NCI-H510A (cell line): ENCODE measurements at regions not wholly inside any gene's neighbourhood (a gene's known extent, or its start where the extent isn't known, plus 50 kb on each side); places are given as distances from the start of the nearest gene placed in this dataset.
"Not testable (repeated sequence)": the region's sequence is repeated elsewhere in the genome, so short reads cannot be mapped to it uniquely, and the experiment has no call there.

Source experiments
- DNase-seq: peaks from one replicate; lab custom pipeline; 2025; lab: John Stamatoyannopoulos, UW

- no peak for DNase-seq
Measured at GRCh38 chr5:39696672-39697398, 272.1 kb upstream of the DAB2 start.

- no peak for DNase-seq
Measured at GRCh38 chr5:39691993-39692392, 267.2 kb upstream of the DAB2 start.

GRCh38 chr5:39691136-39691535 is 266.4 kb upstream of the DAB2 start:
- no peak for DNase-seq

- no peak for DNase-seq
Measured at GRCh38 chr5:39689919-39690318, 265.1 kb upstream of the DAB2 start.

GRCh38 chr5:39687924-39688323 is 263.1 kb upstream of the DAB2 start:
- not testable (repeated sequence) for DNase-seq

- DNase-seq: no peak
Measured at GRCh38 chr5:39680213-39680612, 255.4 kb upstream of the DAB2 start.

- no peak for DNase-seq
Measured at GRCh38 chr5:39678534-39678933, 253.8 kb upstream of the DAB2 start.

- DNase-seq: no peak
Measured at GRCh38 chr5:39675676-39676075, 250.9 kb upstream of the DAB2 start.

GRCh38 chr5:39674209-39675082 is 249.7 kb upstream of the DAB2 start:
- DNase-seq: no peak

GRCh38 chr5:39671561-39671961 is 246.8 kb upstream of the DAB2 start:
- no peak for DNase-seq

GRCh38 chr5:39670955-39671354 is 246.2 kb upstream of the DAB2 start:
- no peak for DNase-seq

GRCh38 chr5:39670391-39670790 is 245.6 kb upstream of the DAB2 start:
- no peak for DNase-seq

GRCh38 chr5:39668980-39669379 is 244.2 kb upstream of the DAB2 start:
- DNase-seq: no peak

GRCh38 chr5:39665328-39665727 is 240.5 kb upstream of the DAB2 start:
- no peak for DNase-seq

GRCh38 chr5:39662945-39663344 is 238.2 kb upstream of the DAB2 start:
- DNase-seq: no peak

- no peak for DNase-seq
Measured at GRCh38 chr5:39661026-39661779, 236.4 kb upstream of the DAB2 start.

GRCh38 chr5:39660020-39660419 is 235.2 kb upstream of the DAB2 start:
- DNase-seq: no peak

GRCh38 chr5:39658866-39659265 is 234.1 kb upstream of the DAB2 start:
- no peak for DNase-seq

- no peak for DNase-seq
Measured at GRCh38 chr5:39657943-39658342, 233.2 kb upstream of the DAB2 start.

- DNase-seq: no peak
Measured at GRCh38 chr5:39656600-39656999, 231.8 kb upstream of the DAB2 start.

GRCh38 chr5:39654715-39655114 is 229.9 kb upstream of the DAB2 start:
- no peak for DNase-seq

- not testable (repeated sequence) for DNase-seq
Measured at GRCh38 chr5:39652481-39652880, 227.7 kb upstream of the DAB2 start.

GRCh38 chr5:39652036-39652435 is 227.3 kb upstream of the DAB2 start:
- no peak for DNase-seq
